B cell (primary cell): ENCODE measurements at regions not wholly inside any gene's neighbourhood (a gene's known extent, or its start where the extent isn't known, plus 50 kb on each side); places are given as distances from the start of the nearest gene placed in this dataset.

Experiments
- ATAC-seq: fragments of 200-7000 bp; cut with Tn5 transposase; one replicate; pipeline ENCODE4 v1.10.0; 2021; ENCODE audit warnings: low read depth, mild to moderate bottlenecking, moderate number of reproducible peaks, moderate library complexity
- CTCF ChIA-PET: fragments of 350-600 bp; sonication (Branson Sonifier 250); formaldehyde crosslinking; loops from one replicate; lab custom pipeline; 2021; ENCODE audit warnings: antibody characterized with exemption, inconsistent platforms; lab: Charles Lee
- POLR2A ChIA-PET: fragments of 350-600 bp; sonication (Branson Sonifier 250); formaldehyde crosslinking; loops from one replicate; lab custom pipeline; 2021; ENCODE audit warnings: antibody characterized with exemption; lab: Charles Lee
- DNase-seq: peaks from one replicate; pipeline ENCODE4 v3.0.0; 2013
- H2AFZ ChIP-seq: 2 replicates; pipeline ENCODE4 v1.6.1; 2012; ENCODE audit warnings: mild to moderate bottlenecking, low read depth, low read length; ENCODE audit not compliant: insufficient read depth, poor library complexity, severe bottlenecking
- H3K27ac ChIP-seq, 2 donors: 1 replicate in 1 of 2; 2 replicates in 1 of 2; pipeline ENCODE4 v1.5.1; 2012 to 2013; ENCODE audit warnings: low read length in 2 of 2, mild to moderate bottlenecking in 2 of 2, moderate library complexity in 1 of 2
- H3K27me3 ChIP-seq, 4 experiments: fragments of 200-600 bp in 1 of 4; sonication (generic) in 1 of 4; replicated peaks in 1 of 4; 1 replicate in 2 of 4; 2 replicates in 2 of 4; pipeline versions ENCODE4 v1.6.1 to v1.7.0; 2013 to 2016; ENCODE audit warnings: low read length in 3 of 4, mild to moderate bottlenecking in 2 of 4, mixed read lengths in 1 of 4, moderate library complexity in 1 of 4; ENCODE audit not compliant: insufficient read depth in 4 of 4, control insufficient read depth in 3 of 4; ENCODE audit errors: control extremely low read depth in 1 of 4
- H3K36me3 ChIP-seq, 2 experiments: replicated peaks in 1 of 2; 1 replicate in 1 of 2; 2 replicates in 1 of 2; pipeline versions ENCODE4 v1.6.1 to v1.7.1; 2013; ENCODE audit warnings: low read length in 1 of 2; ENCODE audit not compliant: insufficient read depth in 2 of 2, control insufficient read depth in 1 of 2; ENCODE audit errors: control extremely low read depth in 1 of 2, extremely low read depth in 1 of 2
- H3K4me1 ChIP-seq, 2 donors: fragments of 200-600 bp in 1 of 2; sonication (generic) in 1 of 2; 1 replicate in 1 of 2; 2 replicates in 1 of 2; pipeline versions ENCODE4 v1.5.1 to v1.6.1; 2013 to 2017; ENCODE audit warnings: low read length in 2 of 2; ENCODE audit not compliant: control insufficient read depth in 2 of 2, insufficient read depth in 2 of 2
- H3K4me2 ChIP-seq: replicated peaks from 2 replicates; pipeline ENCODE3; 2012; ENCODE audit warnings: mild to moderate bottlenecking, low read depth, low read length; ENCODE audit not compliant: poor library complexity, severe bottlenecking
- H3K4me3 ChIP-seq, 5 experiments: fragments of 200-600 bp in 1 of 5; sonication (generic) in 1 of 5; 1 replicate in 3 of 5; 2 replicates in 2 of 5; pipeline versions ENCODE4 v1.5.1 to v1.7.0; 2011 to 2016; ENCODE audit warnings: low read length in 4 of 5, mild to moderate bottlenecking in 4 of 5, low read depth in 2 of 5, control low read depth in 1 of 5, moderate library complexity in 1 of 5; ENCODE audit not compliant: insufficient read depth in 1 of 5; ENCODE audit errors: control extremely low read depth in 1 of 5, extremely low read depth in 1 of 5
- H3K79me2 ChIP-seq: fragments of 200-600 bp; sonication (generic); one replicate; pipeline ENCODE4 v1.6.0; 2016; ENCODE audit warnings: low read length; ENCODE audit not compliant: control insufficient read depth, insufficient read depth
- H3K9ac ChIP-seq: fragments of 200-600 bp; sonication (generic); 2 replicates; pipeline ENCODE4 v1.6.1; 2017; ENCODE audit warnings: mild to moderate bottlenecking, low read length, moderate library complexity
- H3K9me3 ChIP-seq, 3 donors: one replicate each; pipeline versions ENCODE4 v1.6.1 to v1.7.1; 2013; ENCODE audit warnings: low read length in 2 of 3; ENCODE audit not compliant: control insufficient read depth in 2 of 3, insufficient read depth in 1 of 3; ENCODE audit errors: control extremely low read depth in 1 of 3
- H4K20me1 ChIP-seq: 2 replicates; pipeline ENCODE4 v1.6.0; 2012; ENCODE audit warnings: mild to moderate bottlenecking, low read length; ENCODE audit not compliant: insufficient read depth, control insufficient read depth, poor library complexity, severe bottlenecking
- H3K27ac Mint-ChIP-seq: one replicate; pipeline ENCODE4 v1.8.0; 2021; ENCODE audit warnings: mixed read lengths
- H3K27me3 Mint-ChIP-seq: one replicate; pipeline ENCODE4 v1.8.0; 2021; ENCODE audit warnings: mixed read lengths
- H3K4me1 Mint-ChIP-seq: one replicate; pipeline ENCODE4 v1.8.0; 2021; ENCODE audit warnings: mixed read lengths
- H3K4me3 Mint-ChIP-seq: one replicate; pipeline ENCODE4 v1.8.0; 2021; ENCODE audit warnings: mixed read lengths
- H3K9me3 Mint-ChIP-seq: one replicate; pipeline ENCODE4 v1.8.0; 2022; ENCODE audit warnings: mixed read lengths; ENCODE audit not compliant: insufficient read depth
- EZH2 ChIP-seq: IDR thresholded peaks from 2 replicates; pipeline ENCODE4 v1.6.1; 2012; ENCODE audit warnings: borderline replicate concordance, low read depth, mild to moderate bottlenecking, moderate library complexity, low read length; ENCODE audit not compliant: insufficient read depth, poor library complexity, severe bottlenecking
- whole genome bisulfite sequencing: methylation state at CpG from one replicate; pipeline ENCODE4 v1.1.5; 2013; ENCODE audit warnings: missing lambda C conversion rate; ENCODE audit not compliant: insufficient coverage; 5-methylcytosine and 5-hydroxymethylcytosine counted together
- intact Hi-C: fragments of 100-400 bp; cut with micrococcal nuclease; formaldehyde crosslinking; loops from one replicate; pipeline ENCODE4 v1.10.0; 2022
- TF ChIP-seq, protein P1 (sequence below): fragments of 200-600 bp; IDR thresholded peaks from one replicate; pipeline ENCODE4 v1.8.0; 2022; ENCODE audit warnings: antibody characterized with exemption, mild to moderate bottlenecking

DNA sequence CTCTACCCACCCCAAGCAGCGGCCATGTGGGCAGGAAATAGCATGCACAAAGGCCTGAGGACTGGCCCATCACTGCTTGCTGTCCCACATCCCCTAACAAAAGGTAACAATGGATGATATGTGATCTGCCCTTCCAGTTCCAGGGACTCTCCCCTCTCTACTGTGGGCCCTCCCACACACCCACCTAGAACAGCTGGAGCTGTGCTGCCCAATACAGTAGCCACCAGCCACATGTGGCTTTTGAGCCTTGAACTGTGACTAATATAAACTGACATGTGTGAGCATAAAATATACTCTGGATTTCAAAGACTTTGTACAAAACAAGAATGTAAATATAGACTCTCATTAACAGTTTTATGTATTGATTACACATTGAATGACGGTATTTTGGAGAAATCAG is 78.1 kb downstream of the C5orf15 start:
- TF ChIP-seq, protein P1, sequence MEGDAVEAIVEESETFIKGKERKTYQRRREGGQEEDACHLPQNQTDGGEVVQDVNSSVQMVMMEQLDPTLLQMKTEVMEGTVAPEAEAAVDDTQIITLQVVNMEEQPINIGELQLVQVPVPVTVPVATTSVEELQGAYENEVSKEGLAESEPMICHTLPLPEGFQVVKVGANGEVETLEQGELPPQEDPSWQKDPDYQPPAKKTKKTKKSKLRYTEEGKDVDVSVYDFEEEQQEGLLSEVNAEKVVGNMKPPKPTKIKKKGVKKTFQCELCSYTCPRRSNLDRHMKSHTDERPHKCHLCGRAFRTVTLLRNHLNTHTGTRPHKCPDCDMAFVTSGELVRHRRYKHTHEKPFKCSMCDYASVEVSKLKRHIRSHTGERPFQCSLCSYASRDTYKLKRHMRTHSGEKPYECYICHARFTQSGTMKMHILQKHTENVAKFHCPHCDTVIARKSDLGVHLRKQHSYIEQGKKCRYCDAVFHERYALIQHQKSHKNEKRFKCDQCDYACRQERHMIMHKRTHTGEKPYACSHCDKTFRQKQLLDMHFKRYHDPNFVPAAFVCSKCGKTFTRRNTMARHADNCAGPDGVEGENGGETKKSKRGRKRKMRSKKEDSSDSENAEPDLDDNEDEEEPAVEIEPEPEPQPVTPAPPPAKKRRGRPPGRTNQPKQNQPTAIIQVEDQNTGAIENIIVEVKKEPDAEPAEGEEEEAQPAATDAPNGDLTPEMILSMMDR: no peak
- no peak for TF ChIP-seq EZH2
- ChIA-PET POLR2A (no interaction called here), CTCF (no interaction called here)
- peaks cover 0 to 7% (median 0%) of the 10 kb centered on the region in 3 donors for H3K9me3 ChIP-seq
- 100% methylated on average over 1 of the region's 2 CpGs for WGBS
- no peak overlapping the region for H3K27ac ChIP-seq
- H3K36me3 ChIP-seq: no peaks in the 10 kb centered on the region
- Mint-ChIP-seq H3K27me3 (no peaks in the 10 kb centered on the region), H3K4me1 (peaks cover 17% of the 10 kb centered on the region), H3K4me3 (no peak overlapping the region), H3K27ac (no peak overlapping the region), H3K9me3 (no peaks in the 10 kb centered on the region)
- H3K79me2 ChIP-seq: no peaks in the 10 kb centered on the region
- ATAC-seq: no peak
- no peaks in the 10 kb centered on the region for H3K27me3 ChIP-seq
- peaks cover 20 to 26% of the 10 kb centered on the region in 2 donors for H3K4me1 ChIP-seq
- no peak overlapping the region for H3K4me2 ChIP-seq
- H3K9ac ChIP-seq: no peak overlapping the region
- no peak overlapping the region for H3K4me3 ChIP-seq
- H4K20me1 ChIP-seq: no peaks in the 10 kb centered on the region
- intact Hi-C loops: no loop called here
- no peak overlapping the region for H2AFZ ChIP-seq
- no peak for DNase-seq

GRCh38 chr5:133889271-133889905 is 79.0 kb downstream of the C5orf15 start:
- H3K4me3 Mint-ChIP-seq: no peak overlapping the region
- no peak overlapping the region for H3K27ac ChIP-seq
- peaks cover 22% of the 10 kb centered on the region for H3K4me1 Mint-ChIP-seq
- DNase-seq (no peak), ATAC-seq (no peak)
- no peak overlapping the region for H3K27ac Mint-ChIP-seq
- H4K20me1 ChIP-seq: no peaks in the 10 kb centered on the region
- intact Hi-C loops: no loop called here
- no peak overlapping the region for H3K4me3 ChIP-seq
- 91% methylated on average over 5 of the region's 6 CpGs for WGBS
- peaks cover 0 to 8% (median 0%) of the 10 kb centered on the region in 3 donors for H3K9me3 ChIP-seq
- TF ChIP-seq, protein P1: no peak
- TF ChIP-seq EZH2: no peak
- H2AFZ ChIP-seq: no peak overlapping the region
- H3K4me1 ChIP-seq: peaks cover 23 to 27% of the 10 kb centered on the region in 2 donors
- H3K36me3 ChIP-seq: no peaks in the 10 kb centered on the region
- POLR2A ChIA-PET: no interaction called here
- no peaks in the 10 kb centered on the region for H3K9me3 Mint-ChIP-seq
- CTCF ChIA-PET: interaction anchor here (0.6 to 1.2 kb wide), 2 partner anchors 90 to 398 kb away, joined by 3 to 5 read pairs; no protein-coding TSS in a partner anchor
- no peaks in the 10 kb centered on the region for H3K79me2 ChIP-seq
- no peaks in the 10 kb centered on the region for H3K27me3 ChIP-seq
- no peak overlapping the region for H3K9ac ChIP-seq
- H3K4me2 ChIP-seq: no peak overlapping the region
- no peaks in the 10 kb centered on the region for H3K27me3 Mint-ChIP-seq
